HG03575 (cell line): ENCODE measurements at regions not wholly inside any gene's neighbourhood (a gene's known extent, or its start where the extent isn't known, plus 50 kb on each side); places are given as distances from the start of the nearest gene placed in this dataset.
"Not testable (repeated sequence)": the region's sequence is repeated elsewhere in the genome, so short reads cannot be mapped to it uniquely, and the experiment has no call there.

Source experiments
- ATAC-seq: cut with Tn5 transposase; IDR thresholded peaks from one replicate; pipeline ENCODE4 v1.9.1; 2021; ENCODE audit not compliant: unreplicated experiment, insufficient number of reproducible peaks, low FRiP score; ENCODE audit errors: extremely low read depth

DNA sequence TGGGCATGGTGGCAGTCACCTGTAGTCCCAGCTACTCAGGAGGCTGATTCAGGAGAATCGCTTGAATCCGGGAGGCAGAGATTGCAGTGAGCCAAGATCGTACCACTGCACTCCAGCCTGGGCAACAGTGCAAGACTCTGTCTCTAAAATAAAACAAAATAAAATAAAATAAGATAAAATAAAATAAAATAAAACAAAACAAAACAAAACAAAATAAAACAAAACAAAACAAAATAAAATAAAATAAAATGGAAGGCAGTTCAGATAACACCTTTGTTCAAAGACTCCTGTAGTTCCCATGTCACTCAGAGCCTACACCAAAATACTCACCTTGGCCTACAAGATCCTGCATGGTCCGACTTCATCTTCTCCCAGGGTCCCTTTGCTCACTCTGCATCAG is 61.3 kb downstream of the SYF2 start:
- not testable (repeated sequence) for ATAC-seq

DNA sequence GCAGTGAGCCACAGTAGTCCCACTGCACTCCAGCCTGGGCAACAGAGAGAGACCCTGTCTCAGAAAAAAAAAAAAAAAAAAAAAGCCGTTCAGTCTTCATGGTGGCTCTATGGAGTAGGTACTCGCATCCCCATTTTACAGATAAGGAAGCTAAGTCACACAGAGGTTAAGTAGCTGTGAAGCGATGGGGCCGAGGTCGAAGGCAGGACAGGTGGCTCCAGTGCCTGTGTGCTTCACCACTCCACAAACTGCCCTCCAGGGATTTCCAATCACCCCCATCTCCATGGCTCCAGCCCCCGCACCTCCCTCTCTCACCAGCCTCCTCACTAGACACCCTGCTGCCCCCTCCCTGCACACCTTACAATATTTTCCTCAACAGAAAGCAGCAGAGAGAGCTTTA is 61.9 kb downstream of the SYF2 start:
- no peak for ATAC-seq

DNA sequence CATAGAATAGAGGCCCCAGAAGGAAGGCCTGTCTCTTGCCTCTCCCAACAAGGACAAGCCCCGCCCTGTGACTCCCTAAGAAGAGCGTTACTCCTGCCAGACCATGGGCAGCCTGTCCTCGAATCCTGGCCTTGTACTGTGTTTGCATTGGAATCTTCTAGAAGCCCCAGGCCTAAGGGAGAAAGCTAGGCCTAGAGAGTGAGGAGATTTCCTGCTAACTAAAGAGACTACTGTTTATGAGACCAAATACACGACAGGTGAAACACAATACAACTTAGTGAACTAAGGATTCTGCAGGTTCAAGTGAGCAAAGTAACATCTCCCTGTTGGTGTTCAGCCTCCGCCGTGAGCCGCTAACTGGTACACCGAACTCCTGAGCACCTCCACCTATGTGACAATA is 62.7 kb downstream of the SYF2 start:
- no peak for ATAC-seq

DNA sequence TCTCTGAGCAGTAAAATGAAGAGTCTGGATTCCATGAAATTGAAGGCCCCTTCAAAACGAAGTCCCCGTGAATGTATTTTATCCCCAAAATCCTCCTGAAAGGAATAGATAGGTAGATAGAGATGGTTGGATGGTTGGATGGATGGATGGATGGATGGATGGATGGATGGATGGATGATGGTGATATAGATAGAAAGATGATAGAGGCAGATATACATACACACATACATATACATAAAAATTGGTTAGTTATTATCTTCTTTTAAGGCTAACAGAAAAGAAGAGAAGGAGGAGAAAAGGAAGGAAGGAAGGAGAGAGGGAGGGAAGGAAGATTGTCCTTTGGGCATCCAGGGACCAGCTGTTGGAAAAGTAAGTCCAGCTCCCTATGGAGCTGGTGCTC is 63.1 kb downstream of the SYF2 start:
- no peak for ATAC-seq

DNA sequence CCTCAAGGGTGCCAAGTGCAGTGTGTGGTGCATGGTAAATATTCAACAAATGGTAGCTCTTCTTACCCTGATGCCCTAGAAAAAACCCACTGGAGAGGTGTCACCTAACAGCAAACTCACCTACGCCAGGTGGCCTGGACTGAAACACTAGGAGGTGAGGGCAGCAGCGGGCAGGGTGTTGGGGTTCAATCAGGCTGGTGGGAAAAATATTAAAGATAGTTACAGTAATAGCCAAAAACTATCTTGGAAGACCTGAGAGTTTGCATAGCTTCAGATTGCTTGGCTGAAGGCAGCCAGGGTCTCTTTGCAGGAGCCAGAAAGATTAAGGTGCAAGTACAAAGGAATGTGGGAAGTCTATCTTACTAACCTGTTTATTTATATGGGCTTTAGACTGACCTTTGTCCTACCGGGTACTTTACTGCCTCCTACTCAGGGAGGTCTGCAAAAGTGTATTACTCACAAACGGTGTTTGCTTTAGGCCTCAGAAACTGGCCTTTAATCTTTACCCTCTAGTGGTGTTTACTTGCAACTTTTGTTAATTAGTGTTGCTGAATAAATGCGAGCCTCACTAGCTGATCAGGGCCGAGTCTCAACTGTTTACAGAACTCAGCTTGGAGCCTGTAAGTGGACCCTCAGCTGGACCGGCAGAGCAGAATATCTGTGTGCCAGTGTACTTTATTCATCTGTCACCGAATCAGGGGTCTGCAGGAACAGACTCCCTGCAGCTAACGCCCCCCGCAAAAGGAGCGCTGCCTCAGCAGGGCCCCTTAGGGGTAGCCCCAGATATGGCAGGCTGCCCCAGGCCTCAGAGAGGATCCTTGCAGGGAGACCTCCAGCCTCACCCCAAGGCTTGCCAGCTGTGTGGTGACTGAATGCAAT is 63.9 kb downstream of the SYF2 start:
- no peak for ATAC-seq

GRCh38 chr1:25167269-25168192 is 64.8 kb downstream of the SYF2 start:
- ATAC-seq, result no peak

- ATAC-seq, result no peak
Measured at GRCh38 chr1:25166847-25167246, 65.5 kb downstream of the SYF2 start.

DNA sequence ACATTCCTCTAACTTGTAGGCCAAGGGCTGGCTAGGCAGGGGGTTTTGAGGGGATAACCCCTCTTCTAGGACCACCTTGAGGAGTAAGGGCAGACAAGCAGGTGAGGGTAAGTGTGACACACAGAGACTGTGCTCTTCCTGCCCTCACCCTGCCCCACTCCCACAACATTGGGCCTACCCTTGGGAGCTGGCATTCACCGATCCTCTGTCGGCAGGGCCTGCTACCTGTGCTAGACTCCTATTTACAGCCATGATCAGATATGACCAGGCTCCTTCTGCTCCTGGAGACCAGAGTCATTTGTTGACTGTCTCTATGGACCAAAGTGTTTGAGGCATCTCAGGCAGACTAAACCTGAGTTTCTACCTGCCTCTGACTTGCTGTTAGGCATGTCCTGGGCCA is 68.3 kb downstream of the SYF2 start:
- no peak for ATAC-seq

- no peak for ATAC-seq
Measured at GRCh38 chr1:25161981-25162380, 70.3 kb downstream of the SYF2 start.

DNA sequence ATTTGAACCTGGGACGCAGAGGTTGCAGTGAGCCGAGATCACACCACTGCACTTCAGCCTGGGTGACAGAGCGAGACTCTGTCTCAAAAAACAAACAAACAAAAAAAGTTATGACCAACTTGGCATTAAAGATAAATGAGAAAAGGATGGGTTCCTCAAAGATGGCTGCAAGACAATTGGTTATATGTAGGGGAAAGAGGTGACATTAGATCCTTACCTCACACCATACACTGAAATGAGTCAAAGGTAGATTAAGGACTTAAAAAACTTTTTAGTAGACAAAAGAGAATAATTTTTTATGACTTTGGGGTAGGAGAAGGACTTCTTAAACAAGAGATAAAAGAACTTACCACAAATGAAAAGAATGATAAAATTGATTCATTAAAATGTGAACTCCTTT is 74.5 kb downstream of the SYF2 start:
- no peak for ATAC-seq

GRCh38 chr1:25150985-25151495 is 81.3 kb downstream of the SYF2 start:
- ATAC-seq, result no peak

- no peak for ATAC-seq
Measured at GRCh38 chr1:25148673-25149300, 83.5 kb downstream of the SYF2 start.

- no peak for ATAC-seq
Measured at GRCh38 chr1:25146451-25146855, 85.8 kb downstream of the SYF2 start.

- no peak for ATAC-seq
Measured at GRCh38 chr1:25145775-25146393, 86.4 kb downstream of the SYF2 start.

GRCh38 chr1:25140073-25140797 is 92.1 kb downstream of the SYF2 start:
- ATAC-seq, result peak; percentile 39

- ATAC-seq, result no peak
Measured at GRCh38 chr1:25137521-25138395, 94.5 kb downstream of the SYF2 start.

DNA sequence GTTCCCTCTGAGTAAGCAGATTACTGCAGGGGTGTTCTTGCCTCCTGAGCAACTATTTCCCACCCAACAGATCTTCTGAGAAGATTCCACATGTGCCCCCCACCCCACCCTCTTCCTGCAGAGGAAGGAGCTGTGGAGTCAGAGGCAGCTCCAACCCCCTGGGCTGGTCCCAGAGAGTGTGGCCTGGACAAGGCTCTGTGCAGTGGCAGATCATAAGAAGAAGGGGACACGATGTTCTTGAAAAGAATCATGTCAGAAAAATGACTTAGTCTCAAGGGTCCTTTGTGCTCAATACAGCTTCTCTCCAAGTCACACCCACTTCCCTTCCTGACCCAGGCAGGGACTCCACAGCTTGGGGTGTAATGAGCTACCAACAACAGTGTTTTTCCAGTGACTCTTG is 95.2 kb downstream of the SYF2 start:
- ATAC-seq, result no peak
